ENCODE measurements at regions not wholly inside any gene's neighbourhood (a gene's known extent, or its start where the extent isn't known, plus 50 kb on each side); places are given as distances from the start of the nearest gene placed in this dataset.

GRCh38 chr12:47578836-47579235, 127.0 kb downstream of the RPAP3 start:
- CTCF ChIA-PET, result no interaction called here
- no peaks in the 10 kb centered on the region for H3K27me3 Mint-ChIP-seq (ENCODE audit: low read depth)
- no peaks in the 10 kb centered on the region for H3K36me3 Mint-ChIP-seq (ENCODE audit: low read depth)
- POLR2A ChIA-PET, result no interaction called here
- H3K4me3 Mint-ChIP-seq, result no peak overlapping the region
- no peak overlapping the region for H3K27ac Mint-ChIP-seq
- no peak for DNase-seq
- H3K4me1 Mint-ChIP-seq (ENCODE audit: low read depth), result peaks cover 2% of the 10 kb centered on the region
- no peak for ATAC-seq
- H3K9me3 Mint-ChIP-seq (ENCODE audit: insufficient read depth), result no peaks in the 10 kb centered on the region

GRCh38 chr12:47577206-47577989, 128.4 kb downstream of the RPAP3 start:
- H3K9me3 Mint-ChIP-seq (ENCODE audit: insufficient read depth), result no peaks in the 10 kb centered on the region
- ChIA-PET POLR2A (no interaction called here), CTCF (no interaction called here)

GRCh38 chr12:47576289-47576945, 129.4 kb downstream of the RPAP3 start:
- Mint-ChIP-seq H3K27ac (no peak overlapping the region), H3K27me3 (ENCODE audit: low read depth) (no peaks in the 10 kb centered on the region), H3K4me1 (ENCODE audit: low read depth) (peaks cover 2% of the 10 kb centered on the region), H3K36me3 (ENCODE audit: low read depth) (no peaks in the 10 kb centered on the region), H3K4me3 (no peak overlapping the region), H3K9me3 (ENCODE audit: insufficient read depth) (peaks cover 4% of the 10 kb centered on the region)
- ATAC-seq, result no peak
- POLR2A ChIA-PET, result no interaction called here
- DNase-seq, result no peak
- CTCF ChIA-PET, result no interaction called here

More at GRCh38 chr12:47577206-47577989, 128.4 kb downstream of the RPAP3 start:
- DNase-seq, result no peak
- H3K36me3 Mint-ChIP-seq (ENCODE audit: low read depth), result no peaks in the 10 kb centered on the region
- no peak overlapping the region for H3K4me3 Mint-ChIP-seq
- no peak overlapping the region for H3K27ac Mint-ChIP-seq
- peaks cover 2% of the 10 kb centered on the region for H3K4me1 Mint-ChIP-seq (ENCODE audit: low read depth)
- H3K27me3 Mint-ChIP-seq (ENCODE audit: low read depth), result no peaks in the 10 kb centered on the region
- ATAC-seq, result no peak

GRCh38 chr12:47574252-47575021, 131.4 kb downstream of the RPAP3 start:
- CTCF ChIA-PET, result no interaction called here

GRCh38 chr12:47573146-47573659, 132.6 kb downstream of the RPAP3 start:
- DNase-seq (no peak), ATAC-seq (no peak)
- no peak overlapping the region for H3K27ac Mint-ChIP-seq
- ChIA-PET CTCF (no interaction called here), POLR2A (no interaction called here)
- H3K27me3 Mint-ChIP-seq (ENCODE audit: low read depth), result no peaks in the 10 kb centered on the region
- no peaks in the 10 kb centered on the region for H3K36me3 Mint-ChIP-seq (ENCODE audit: low read depth)
- H3K4me3 Mint-ChIP-seq, result no peak overlapping the region
- peaks cover 2% of the 10 kb centered on the region for H3K4me1 Mint-ChIP-seq (ENCODE audit: low read depth)
- H3K9me3 Mint-ChIP-seq (ENCODE audit: insufficient read depth), result peaks cover 4% of the 10 kb centered on the region

More at GRCh38 chr12:47574252-47575021, 131.4 kb downstream of the RPAP3 start:
- H3K9me3 Mint-ChIP-seq (ENCODE audit: insufficient read depth), result peaks cover 4% of the 10 kb centered on the region
- H3K27ac Mint-ChIP-seq, result no peak overlapping the region
- no peaks in the 10 kb centered on the region for H3K36me3 Mint-ChIP-seq (ENCODE audit: low read depth)
- no peak for ATAC-seq
- peaks cover 2% of the 10 kb centered on the region for H3K4me1 Mint-ChIP-seq (ENCODE audit: low read depth)
- POLR2A ChIA-PET, result interaction anchor here (0.5 kb wide), 1 partner anchor 555 kb away, joined by 3 read pairs; no protein-coding TSS in a partner anchor
- no peak for DNase-seq
- no peaks in the 10 kb centered on the region for H3K27me3 Mint-ChIP-seq (ENCODE audit: low read depth)
- no peak overlapping the region for H3K4me3 Mint-ChIP-seq

GRCh38 chr12:47570151-47570550, 135.7 kb downstream of the RPAP3 start:
- Mint-ChIP-seq H3K4me3 (no peak overlapping the region), H3K27me3 (ENCODE audit: low read depth) (no peaks in the 10 kb centered on the region), H3K36me3 (ENCODE audit: low read depth) (no peaks in the 10 kb centered on the region), H3K4me1 (ENCODE audit: low read depth) (peaks cover 2% of the 10 kb centered on the region), H3K27ac (no peak overlapping the region), H3K9me3 (ENCODE audit: insufficient read depth) (peaks cover 4% of the 10 kb centered on the region)
- POLR2A ChIA-PET, result no interaction called here
- no peak for DNase-seq
- no peak for ATAC-seq
- CTCF ChIA-PET, result no interaction called here

GRCh38 chr12:47562201-47562600, 143.6 kb downstream of the RPAP3 start:
- H3K27ac Mint-ChIP-seq, result no peak overlapping the region

GRCh38 chr12:47561746-47562145, 144.1 kb downstream of the RPAP3 start:
- POLR2A ChIA-PET, result no interaction called here
- CTCF ChIA-PET, result no interaction called here
- no peak for DNase-seq

More at GRCh38 chr12:47562201-47562600, 143.6 kb downstream of the RPAP3 start:
- Mint-ChIP-seq H3K4me3 (no peak overlapping the region), H3K4me1 (ENCODE audit: low read depth) (no peaks in the 10 kb centered on the region), H3K27me3 (ENCODE audit: low read depth) (no peaks in the 10 kb centered on the region), H3K36me3 (ENCODE audit: low read depth) (no peaks in the 10 kb centered on the region), H3K9me3 (ENCODE audit: insufficient read depth) (peaks cover under 1% of the 10 kb centered on the region)
- ChIA-PET POLR2A (no interaction called here), CTCF (no interaction called here)
- ATAC-seq, result no peak
- no peak for DNase-seq

GRCh38 chr12:47560415-47560814, 145.4 kb downstream of the RPAP3 start:
- Mint-ChIP-seq H3K36me3 (ENCODE audit: low read depth) (no peaks in the 10 kb centered on the region), H3K4me3 (no peak overlapping the region), H3K4me1 (ENCODE audit: low read depth) (no peaks in the 10 kb centered on the region), H3K27me3 (ENCODE audit: low read depth) (no peaks in the 10 kb centered on the region), H3K27ac (no peak overlapping the region), H3K9me3 (ENCODE audit: insufficient read depth) (peaks cover 12% of the 10 kb centered on the region)
- ChIA-PET CTCF (no interaction called here), POLR2A (no interaction called here)
- no peak for ATAC-seq
- no peak for DNase-seq

More at GRCh38 chr12:47561746-47562145, 144.1 kb downstream of the RPAP3 start:
- no peaks in the 10 kb centered on the region for H3K36me3 Mint-ChIP-seq (ENCODE audit: low read depth)
- no peak overlapping the region for H3K27ac Mint-ChIP-seq
- H3K4me3 Mint-ChIP-seq, result no peak overlapping the region
- no peak for ATAC-seq
- H3K9me3 Mint-ChIP-seq (ENCODE audit: insufficient read depth), result peaks cover 5% of the 10 kb centered on the region
- no peaks in the 10 kb centered on the region for H3K4me1 Mint-ChIP-seq (ENCODE audit: low read depth)
- H3K27me3 Mint-ChIP-seq (ENCODE audit: low read depth), result no peaks in the 10 kb centered on the region

- ATAC-seq (no peak), DNase-seq (no peak)
- H3K27ac Mint-ChIP-seq, result no peak overlapping the region
- H3K27me3 Mint-ChIP-seq (ENCODE audit: low read depth), result no peaks in the 10 kb centered on the region
- no peak overlapping the region for H3K4me3 Mint-ChIP-seq
- CTCF ChIA-PET, result no interaction called here
- H3K36me3 Mint-ChIP-seq (ENCODE audit: low read depth), result no peaks in the 10 kb centered on the region
- H3K4me1 Mint-ChIP-seq (ENCODE audit: low read depth), result peaks cover 10% of the 10 kb centered on the region
- H3K9me3 Mint-ChIP-seq (ENCODE audit: insufficient read depth), result peaks cover 13% of the 10 kb centered on the region
- POLR2A ChIA-PET, result no interaction called here
Measured at GRCh38 chr12:47558625-47559345, 147.0 kb downstream of the RPAP3 start.

GRCh38 chr12:47557386-47557785, 148.4 kb downstream of the RPAP3 start:
- Mint-ChIP-seq H3K4me1 (ENCODE audit: low read depth) (peaks cover 12% of the 10 kb centered on the region), H3K9me3 (ENCODE audit: insufficient read depth) (peaks cover 23% of the 10 kb centered on the region), H3K27ac (no peak overlapping the region), H3K4me3 (no peak overlapping the region), H3K27me3 (ENCODE audit: low read depth) (no peaks in the 10 kb centered on the region), H3K36me3 (ENCODE audit: low read depth) (peaks cover 9% of the 10 kb centered on the region)
- ATAC-seq (no peak), DNase-seq (no peak)
- ChIA-PET POLR2A (no interaction called here), CTCF (no interaction called here)
